ENCODE measurements at regions not wholly inside any gene's neighbourhood (a gene's known extent, or its start where the extent isn't known, plus 50 kb on each side); places are given as distances from the start of the nearest gene placed in this dataset.

- no peak for TF ChIP-seq POLR2A (IDR thresholded peaks at IDR 0.05)
- TF ChIP-seq, protein P1, sequence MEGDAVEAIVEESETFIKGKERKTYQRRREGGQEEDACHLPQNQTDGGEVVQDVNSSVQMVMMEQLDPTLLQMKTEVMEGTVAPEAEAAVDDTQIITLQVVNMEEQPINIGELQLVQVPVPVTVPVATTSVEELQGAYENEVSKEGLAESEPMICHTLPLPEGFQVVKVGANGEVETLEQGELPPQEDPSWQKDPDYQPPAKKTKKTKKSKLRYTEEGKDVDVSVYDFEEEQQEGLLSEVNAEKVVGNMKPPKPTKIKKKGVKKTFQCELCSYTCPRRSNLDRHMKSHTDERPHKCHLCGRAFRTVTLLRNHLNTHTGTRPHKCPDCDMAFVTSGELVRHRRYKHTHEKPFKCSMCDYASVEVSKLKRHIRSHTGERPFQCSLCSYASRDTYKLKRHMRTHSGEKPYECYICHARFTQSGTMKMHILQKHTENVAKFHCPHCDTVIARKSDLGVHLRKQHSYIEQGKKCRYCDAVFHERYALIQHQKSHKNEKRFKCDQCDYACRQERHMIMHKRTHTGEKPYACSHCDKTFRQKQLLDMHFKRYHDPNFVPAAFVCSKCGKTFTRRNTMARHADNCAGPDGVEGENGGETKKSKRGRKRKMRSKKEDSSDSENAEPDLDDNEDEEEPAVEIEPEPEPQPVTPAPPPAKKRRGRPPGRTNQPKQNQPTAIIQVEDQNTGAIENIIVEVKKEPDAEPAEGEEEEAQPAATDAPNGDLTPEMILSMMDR (IDR thresholded peaks at IDR 0.05) = no peak
These were observed 341.3 kb upstream of the PRDM1 start for GRCh38 chr6:105744815-105745214.
